DOHH2 (cell line): ENCODE measurements at regions not wholly inside any gene's neighbourhood (a gene's known extent, or its start where the extent isn't known, plus 50 kb on each side); places are given as distances from the start of the nearest gene placed in this dataset.

Experiments
- H3F3A ChIP-seq: fragments of 200-600 bp; sonication (generic), shearing (Covaris generic); 2 replicates; pipeline ENCODE4 v1.6.0; 2016; ENCODE audit warnings: antibody characterized with exemption, mild to moderate bottlenecking; ENCODE audit not compliant: control insufficient read depth, insufficient read depth
- H3K27ac ChIP-seq: fragments of 200-600 bp; sonication (generic); 2 replicates; pipeline ENCODE4 v1.5.1; 2014; ENCODE audit warnings: low read depth, mild to moderate bottlenecking, low read length, moderate library complexity
- H3K27me3 ChIP-seq: fragments of 200-600 bp; sonication (generic); 2 replicates; pipeline ENCODE4 v1.6.1; 2014; ENCODE audit warnings: mild to moderate bottlenecking, low read length, mixed read lengths; ENCODE audit not compliant: control insufficient read depth
- H3K36me3 ChIP-seq: fragments of 200-600 bp; sonication (generic); 2 replicates; pipeline ENCODE4 v1.6.1; 2014; ENCODE audit warnings: mild to moderate bottlenecking, low read length, moderate library complexity, mixed read lengths; ENCODE audit not compliant: control insufficient read depth
- H3K4me1 ChIP-seq: fragments of 200-600 bp; sonication (generic); 2 replicates; pipeline ENCODE4 v1.6.1; 2014; ENCODE audit warnings: mild to moderate bottlenecking, low read length, mixed read lengths; ENCODE audit not compliant: control insufficient read depth
- H3K4me2 ChIP-seq: fragments of 200-600 bp; sonication (generic); 2 replicates; pipeline ENCODE4 v1.6.0; 2014; ENCODE audit warnings: mild to moderate bottlenecking, low read length, moderate library complexity
- H3K4me3 ChIP-seq: fragments of 200-600 bp; sonication (generic); 2 replicates; pipeline ENCODE4 v1.5.1; 2014; ENCODE audit warnings: mild to moderate bottlenecking, low read length, mixed read lengths
- H3K79me2 ChIP-seq: fragments of 200-600 bp; sonication (generic); 2 replicates; pipeline ENCODE4 v1.6.1; 2014; ENCODE audit warnings: mild to moderate bottlenecking, low read length, mixed read lengths; ENCODE audit not compliant: control insufficient read depth
- H3K9me2 ChIP-seq: fragments of 200-600 bp; sonication (generic); replicated peaks from 2 replicates; pipeline ENCODE4 v1.6.1; 2014; ENCODE audit warnings: mild to moderate bottlenecking, low read length, mixed read lengths; ENCODE audit not compliant: control insufficient read depth
- H3K9me3 ChIP-seq: fragments of 200-600 bp; sonication (generic); 2 replicates; pipeline ENCODE4 v1.6.1; 2014; ENCODE audit warnings: antibody characterized with exemption, low read length, mixed read lengths; ENCODE audit not compliant: control insufficient read depth, insufficient read depth
- H4K20me1 ChIP-seq: fragments of 200-600 bp; sonication (generic); 2 replicates; pipeline ENCODE4 v1.6.0; 2014; ENCODE audit warnings: low read depth, mild to moderate bottlenecking, antibody characterized with exemption, low read length, moderate library complexity; ENCODE audit not compliant: control insufficient read depth, insufficient read depth
- EZH2phosphoT487 ChIP-seq: fragments of 200-600 bp; sonication (generic); IDR thresholded peaks from 2 replicates; pipeline ENCODE4 v1.6.1; 2017; ENCODE audit warnings: borderline replicate concordance, mild to moderate bottlenecking, antibody characterized with exemption, low read length, moderate library complexity, mixed read lengths
- TF ChIP-seq, protein P1 (sequence below): fragments of 200-600 bp; sonication (generic); IDR thresholded peaks from one replicate; pipeline ENCODE4 v1.5.1; 2014; ENCODE audit warnings: antibody characterized with exemption, mild to moderate bottlenecking, low read depth, low read length; ENCODE audit not compliant: poor library complexity, severe bottlenecking

DNA sequence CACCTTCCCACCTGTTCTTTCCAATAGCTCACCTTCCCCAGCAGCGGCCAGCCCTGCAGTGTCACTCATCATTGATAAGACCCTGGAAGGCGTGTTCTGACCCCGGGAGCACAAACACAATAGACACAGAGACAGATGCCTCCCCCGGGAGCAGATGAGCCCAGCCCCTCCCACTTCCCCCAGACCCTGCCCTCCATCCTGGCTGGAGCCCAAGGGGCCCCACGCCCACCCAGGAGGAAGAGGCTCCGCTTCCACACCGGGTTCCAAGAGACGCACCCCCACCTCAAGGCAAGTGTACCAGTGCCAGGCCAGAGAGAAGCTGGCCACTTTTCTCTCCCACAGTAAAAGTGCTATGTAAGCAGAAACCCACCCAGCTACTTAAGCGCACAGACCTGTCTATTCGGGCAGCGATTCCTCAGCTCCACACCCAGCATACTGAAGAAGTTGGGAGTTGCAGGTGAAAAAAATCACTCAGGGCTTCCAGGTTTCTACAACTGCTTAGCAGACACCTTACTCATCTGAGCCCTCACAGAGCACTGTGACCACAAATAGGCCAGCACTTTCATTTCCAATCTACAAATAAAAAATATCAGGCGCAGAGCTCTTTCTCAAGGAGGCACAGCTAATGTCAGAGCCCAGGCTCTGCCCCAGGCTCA, 93.4 kb upstream of the NXT1 start:
- Histone ChIP-seq H3F3A (no peaks in the 10 kb centered on the region), H3K4me2 (no peak overlapping the region), H4K20me1 (no peaks in the 10 kb centered on the region), H3K9me3 (no peaks in the 10 kb centered on the region), H3K4me1 (no peaks in the 10 kb centered on the region), H3K27me3 (no peaks in the 10 kb centered on the region), H3K9me2 (no peaks in the 10 kb centered on the region), H3K4me3 (no peak overlapping the region), H3K36me3 (no peaks in the 10 kb centered on the region), H3K79me2 (no peaks in the 10 kb centered on the region), H3K27ac (no peak overlapping the region)
- no peak for TF ChIP-seq EZH2phosphoT487
- TF ChIP-seq, protein P1, sequence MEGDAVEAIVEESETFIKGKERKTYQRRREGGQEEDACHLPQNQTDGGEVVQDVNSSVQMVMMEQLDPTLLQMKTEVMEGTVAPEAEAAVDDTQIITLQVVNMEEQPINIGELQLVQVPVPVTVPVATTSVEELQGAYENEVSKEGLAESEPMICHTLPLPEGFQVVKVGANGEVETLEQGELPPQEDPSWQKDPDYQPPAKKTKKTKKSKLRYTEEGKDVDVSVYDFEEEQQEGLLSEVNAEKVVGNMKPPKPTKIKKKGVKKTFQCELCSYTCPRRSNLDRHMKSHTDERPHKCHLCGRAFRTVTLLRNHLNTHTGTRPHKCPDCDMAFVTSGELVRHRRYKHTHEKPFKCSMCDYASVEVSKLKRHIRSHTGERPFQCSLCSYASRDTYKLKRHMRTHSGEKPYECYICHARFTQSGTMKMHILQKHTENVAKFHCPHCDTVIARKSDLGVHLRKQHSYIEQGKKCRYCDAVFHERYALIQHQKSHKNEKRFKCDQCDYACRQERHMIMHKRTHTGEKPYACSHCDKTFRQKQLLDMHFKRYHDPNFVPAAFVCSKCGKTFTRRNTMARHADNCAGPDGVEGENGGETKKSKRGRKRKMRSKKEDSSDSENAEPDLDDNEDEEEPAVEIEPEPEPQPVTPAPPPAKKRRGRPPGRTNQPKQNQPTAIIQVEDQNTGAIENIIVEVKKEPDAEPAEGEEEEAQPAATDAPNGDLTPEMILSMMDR, result no peak

DNA sequence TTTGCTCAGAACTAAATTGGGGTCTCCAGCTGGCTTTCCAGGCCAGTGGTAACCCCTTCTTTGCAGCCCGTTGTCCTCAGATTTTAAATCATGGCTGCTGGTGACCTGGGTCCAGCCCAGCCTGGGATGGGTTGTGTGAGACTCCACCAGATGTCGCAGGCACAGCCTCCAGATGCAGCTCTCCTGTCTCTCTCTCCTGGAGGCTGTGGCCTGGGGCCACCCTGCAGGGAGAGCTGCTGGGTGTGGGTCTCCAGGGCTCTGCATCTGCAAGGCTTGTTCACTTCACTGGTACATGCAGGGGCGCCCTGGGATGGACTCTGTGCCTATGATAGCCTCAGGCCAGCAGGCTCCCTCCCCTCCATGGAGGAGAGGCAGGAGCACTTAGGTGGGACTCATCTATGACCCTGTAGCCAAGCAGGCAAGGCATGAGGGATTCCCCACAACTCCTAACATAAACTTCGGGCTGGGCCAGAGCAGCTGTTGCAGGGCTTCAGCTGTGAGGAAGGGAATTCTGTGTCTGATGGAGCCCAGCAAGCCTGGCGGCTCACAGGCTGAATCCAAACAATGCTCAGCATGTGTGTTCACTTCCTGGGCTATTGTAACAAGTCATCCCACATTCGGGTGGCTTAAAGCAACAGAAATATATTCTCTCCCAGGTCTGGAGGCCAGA, 94.7 kb upstream of the NXT1 start:
- Histone ChIP-seq H3K36me3 (no peaks in the 10 kb centered on the region), H3K27me3 (no peaks in the 10 kb centered on the region), H3K9me3 (no peaks in the 10 kb centered on the region), H3K4me2 (no peak overlapping the region), H3F3A (no peaks in the 10 kb centered on the region), H3K79me2 (no peaks in the 10 kb centered on the region), H3K4me1 (no peaks in the 10 kb centered on the region), H3K27ac (no peak overlapping the region), H3K9me2 (no peaks in the 10 kb centered on the region), H3K4me3 (no peak overlapping the region), H4K20me1 (no peaks in the 10 kb centered on the region)
- TF ChIP-seq, protein P1, result no peak
- no peak for TF ChIP-seq EZH2phosphoT487

DNA sequence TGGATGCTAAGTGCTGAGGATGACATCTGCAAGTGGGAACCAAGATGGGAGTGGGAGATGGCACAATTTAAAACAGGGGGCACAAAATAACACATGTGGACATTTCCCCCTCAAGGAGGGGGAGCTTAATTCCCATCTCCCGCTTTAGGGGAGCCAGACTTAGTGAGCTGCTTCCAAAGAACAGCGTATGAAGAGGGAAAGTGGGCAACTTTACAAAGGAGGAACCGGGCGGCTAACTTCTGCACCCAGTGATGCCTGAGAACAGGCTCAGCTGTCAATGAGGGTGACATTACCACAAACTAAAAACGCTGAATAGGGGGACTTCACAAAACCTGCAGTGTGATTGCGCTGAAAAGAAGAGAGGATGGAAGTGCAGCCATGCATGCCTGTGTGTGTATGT, 95.5 kb upstream of the NXT1 start:
- no peak overlapping the region for H3K4me2 ChIP-seq
- TF ChIP-seq, protein P1, result no peak
- no peak for TF ChIP-seq EZH2phosphoT487
- H3K27ac ChIP-seq, result no peak overlapping the region
- no peaks in the 10 kb centered on the region for H3K9me3 ChIP-seq
- H3K36me3 ChIP-seq, result no peaks in the 10 kb centered on the region
- H3K4me1 ChIP-seq, result no peaks in the 10 kb centered on the region
- H3K79me2 ChIP-seq, result no peaks in the 10 kb centered on the region
- H3K9me2 ChIP-seq, result no peaks in the 10 kb centered on the region
- H3K4me3 ChIP-seq, result no peak overlapping the region
- no peaks in the 10 kb centered on the region for H3K27me3 ChIP-seq
- H4K20me1 ChIP-seq, result no peaks in the 10 kb centered on the region
- H3F3A ChIP-seq, result no peaks in the 10 kb centered on the region
